Adrenal gland (tissue), 9 donors: ENCODE measurements at regions not wholly inside any gene's neighbourhood (a gene's known extent, or its start where the extent isn't known, plus 50 kb on each side); places are given as distances from the start of the nearest gene placed in this dataset.

ENCODE experiments used
- DNase-seq, 7 donors: peaks; one replicate each; pipeline ENCODE4 v3.0.0-alpha.2; 2019 to 2020
- H3K27ac ChIP-seq, 5 donors: fragments of 200-600 bp; sonication (generic) in 4 of 5; 1 replicate in 3 of 5; 2 replicates in 2 of 5; pipeline versions ENCODE4 v1.5.1 to v1.8.0; 2016 to 2020; ENCODE audit warnings: mild to moderate bottlenecking in 1 of 5
- H3K27me3 ChIP-seq: fragments of 200-600 bp; 2 replicates; pipeline ENCODE4 v1.8.0; 2021
- H3K36me3 ChIP-seq, 2 donors: fragments of 200-600 bp; replicated peaks in 1 of 2; 1 replicate in 1 of 2; 2 replicates in 1 of 2; pipeline versions ENCODE4 v1.5.1 to v1.8.0; 2018 to 2022
- H3K4me1 ChIP-seq, 2 donors: fragments of 200-600 bp; replicated peaks in 1 of 2; 1 replicate in 1 of 2; 2 replicates in 1 of 2; pipeline versions ENCODE4 v1.5.1 to v1.8.0; 2018 to 2021
- H3K4me3 ChIP-seq, 4 donors: fragments of 200-600 bp; sonication (generic) in 3 of 4; one replicate each; pipeline ENCODE4 v1.5.1; 2016 to 2018
- H3K9me3 ChIP-seq, 3 donors: fragments of 200-600 bp; sonication (generic) in 1 of 3; replicated peaks in 1 of 3; 1 replicate in 2 of 3; 2 replicates in 1 of 3; pipeline versions ENCODE4 v1.5.1 to v1.8.0; 2016 to 2021
- CTCF ChIP-seq, 6 experiments: fragments of 450-650 bp in 4 of 6; fragments of 200-600 bp in 2 of 6; sonication (generic) in 1 of 6; IDR thresholded peaks; 1 replicate in 5 of 6; 2 replicates in 1 of 6; pipeline versions ENCODE4 v1.5.1 to v1.8.0; 2016 to 2021; ENCODE audit warnings: antibody characterized with exemption in 6 of 6, mild to moderate bottlenecking in 2 of 6, moderate library complexity in 1 of 6
- POLR2A ChIP-seq, 2 donors: fragments of 450-650 bp; IDR thresholded peaks; one replicate each; pipeline ENCODE4 v1.6.1; 2017; ENCODE audit warnings: antibody characterized with exemption in 2 of 2, mild to moderate bottlenecking in 2 of 2, moderate library complexity in 1 of 2
- whole genome bisulfite sequencing, 4 donors: extraction: QIAGEN DNeasy Blood & Tissue Kit in 2 of 4; methylation state at CpG; one replicate each; pipeline versions ENCODE4 v1.1.5 to v1.1.7; 2013 to 2017; 5-methylcytosine and 5-hydroxymethylcytosine counted together
- intact Hi-C, 2 donors: fragments of 100-400 bp; cut with DNase I; formaldehyde crosslinking; loops; one replicate each; pipeline versions ENCODE4 v1.14.1 to v1.15.0; 2022 to 2023
- donor health status: healthy with polysubstance abuse.
- donor health status: Bipolar disorder and iron deficiency.
- donor health status: DM: yes; HTN: yes; CAD: no.
- donor health status: DM: no; HTN: no; CAD: no.
- donor health status: DM: no; HTN: no; CAD: no.

DNA sequence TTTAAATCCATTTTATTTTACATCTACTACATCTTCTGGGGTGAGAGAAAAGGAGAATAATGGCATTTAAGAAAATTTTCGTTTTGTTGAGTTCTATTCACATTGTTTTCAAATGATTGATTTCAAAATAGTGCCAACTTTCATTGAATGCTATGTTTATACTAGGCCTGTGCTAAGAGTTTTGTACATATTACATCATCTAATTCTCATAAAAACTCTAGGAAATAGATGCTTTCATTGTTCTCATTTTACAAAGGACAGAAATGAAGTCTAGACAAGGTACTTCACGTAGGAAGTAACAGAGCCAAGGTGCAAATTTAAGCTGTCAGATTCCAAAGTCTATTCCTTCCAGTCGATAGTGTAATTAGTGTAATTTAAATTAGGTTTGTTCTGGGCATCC, 402.8 kb upstream of the UBE2E3 start:
- intact Hi-C loops, result no loop called here
- TF ChIP-seq CTCF (IDR thresholded peaks at IDR 0.05), result no peak
- TF ChIP-seq POLR2A (IDR thresholded peaks at IDR 0.05), result no peak
- Histone ChIP-seq H3K9me3 (no peaks in the 10 kb centered on the region), H3K4me3 (no peak overlapping the region), H3K27ac (no peak overlapping the region), H3K27me3 (no peaks in the 10 kb centered on the region), H3K36me3 (no peaks in the 10 kb centered on the region), H3K4me1 (no peaks in the 10 kb centered on the region)
- 56 to 68% (median 57%) methylated on average over 3 of the region's 3 CpGs for WGBS, 4 donors
- no peak for DNase-seq

- Histone ChIP-seq H3K9me3 (no peaks in the 10 kb centered on the region), H3K36me3 (no peaks in the 10 kb centered on the region), H3K4me1 (no peaks in the 10 kb centered on the region), H3K27ac (no peak overlapping the region), H3K27me3 (no peaks in the 10 kb centered on the region), H3K4me3 (no peak overlapping the region)
- WGBS, 4 donors, result 52 to 61% (median 58%) methylated on average over 3 of the region's 3 CpGs
- intact Hi-C loops, result no loop called here
- no peak for TF ChIP-seq CTCF (IDR thresholded peaks at IDR 0.05)
- no peak for TF ChIP-seq POLR2A (IDR thresholded peaks at IDR 0.05)
- DNase-seq, result no peak
Measured at GRCh38 chr2:180573951-180574350, 406.5 kb upstream of the UBE2E3 start.

DNA sequence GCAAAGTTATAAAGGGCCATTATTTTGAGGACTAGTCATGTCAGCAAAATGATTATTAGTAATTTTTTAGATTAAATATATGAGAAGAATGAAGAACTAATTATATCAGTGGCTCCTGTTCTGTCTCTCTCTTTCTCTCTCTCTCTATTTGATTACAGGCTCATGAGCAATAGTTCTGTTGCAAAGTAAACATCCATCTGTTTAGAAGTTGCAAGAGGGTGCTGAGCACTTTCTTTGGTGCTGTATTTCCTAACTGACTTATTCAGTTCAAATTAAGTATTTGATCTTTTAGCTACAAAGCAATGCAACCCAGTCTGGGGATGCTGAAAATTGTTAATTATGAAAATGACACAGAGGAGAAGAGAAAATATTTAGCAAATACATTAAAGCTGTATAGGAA, 408.1 kb upstream of the UBE2E3 start:
- Histone ChIP-seq H3K36me3 (no peaks in the 10 kb centered on the region), H3K4me3 (no peak overlapping the region), H3K9me3 (no peaks in the 10 kb centered on the region), H3K27me3 (no peaks in the 10 kb centered on the region), H3K27ac (no peak overlapping the region), H3K4me1 (no peaks in the 10 kb centered on the region)
- no peak for TF ChIP-seq POLR2A (IDR thresholded peaks at IDR 0.05)
- TF ChIP-seq CTCF (IDR thresholded peaks at IDR 0.05), result no peak
- intact Hi-C loops, result no loop called here
- no peak for DNase-seq

GRCh38 chr2:180571559-180571958, 408.8 kb upstream of the UBE2E3 start:
- DNase-seq, result no peak
- Histone ChIP-seq H3K27me3 (no peaks in the 10 kb centered on the region), H3K27ac (no peak overlapping the region), H3K9me3 (no peaks in the 10 kb centered on the region), H3K36me3 (no peaks in the 10 kb centered on the region), H3K4me3 (no peak overlapping the region), H3K4me1 (no peaks in the 10 kb centered on the region)
- intact Hi-C loops, result no loop called here
- TF ChIP-seq POLR2A (IDR thresholded peaks at IDR 0.05) (no peak), CTCF (IDR thresholded peaks at IDR 0.05) (no peak)
- WGBS, 4 donors, result 39 to 69% (median 54%) methylated on average over 2 of the region's 2 CpGs
